Stimulated activated CD4-positive, alpha-beta T cell treated with anti-CD3 and anti-CD28 coated beads, Interleukin-1b, Interleukin-23, amount 100 ng/mL, for 4 hours (primary cell): ENCODE measurements at regions not wholly inside any gene's neighbourhood (a gene's known extent, or its start where the extent isn't known, plus 50 kb on each side); places are given as distances from the start of the nearest gene placed in this dataset.
"Not testable (repeated sequence)": the region's sequence is repeated elsewhere in the genome, so short reads cannot be mapped to it uniquely, and the experiment has no call there.

Experiments used
- DNase-seq, 2 donors: peaks; one replicate each; pipeline ENCODE4 v3.0.0-alpha.2; 2020; ENCODE audit warnings: low read depth in 2 of 2

DNA sequence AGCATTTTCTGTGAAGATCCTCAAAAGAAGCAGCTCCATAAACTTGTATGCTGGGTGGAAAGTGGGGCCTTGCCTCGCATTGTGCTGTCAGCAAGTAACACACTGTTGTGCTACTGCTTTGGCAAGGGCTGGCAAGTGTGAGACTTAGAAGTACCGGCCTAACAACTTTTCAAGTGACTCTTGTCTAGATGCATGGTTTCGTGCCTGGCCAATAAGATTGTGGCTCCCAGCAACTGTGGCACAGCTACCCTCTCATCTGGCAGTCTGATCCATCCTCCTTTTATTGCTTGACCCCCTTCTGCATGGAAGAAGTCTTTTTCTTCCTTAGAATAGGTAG lies 79.4 kb upstream of the VEPH1 start:
- no peak for DNase-seq

DNA sequence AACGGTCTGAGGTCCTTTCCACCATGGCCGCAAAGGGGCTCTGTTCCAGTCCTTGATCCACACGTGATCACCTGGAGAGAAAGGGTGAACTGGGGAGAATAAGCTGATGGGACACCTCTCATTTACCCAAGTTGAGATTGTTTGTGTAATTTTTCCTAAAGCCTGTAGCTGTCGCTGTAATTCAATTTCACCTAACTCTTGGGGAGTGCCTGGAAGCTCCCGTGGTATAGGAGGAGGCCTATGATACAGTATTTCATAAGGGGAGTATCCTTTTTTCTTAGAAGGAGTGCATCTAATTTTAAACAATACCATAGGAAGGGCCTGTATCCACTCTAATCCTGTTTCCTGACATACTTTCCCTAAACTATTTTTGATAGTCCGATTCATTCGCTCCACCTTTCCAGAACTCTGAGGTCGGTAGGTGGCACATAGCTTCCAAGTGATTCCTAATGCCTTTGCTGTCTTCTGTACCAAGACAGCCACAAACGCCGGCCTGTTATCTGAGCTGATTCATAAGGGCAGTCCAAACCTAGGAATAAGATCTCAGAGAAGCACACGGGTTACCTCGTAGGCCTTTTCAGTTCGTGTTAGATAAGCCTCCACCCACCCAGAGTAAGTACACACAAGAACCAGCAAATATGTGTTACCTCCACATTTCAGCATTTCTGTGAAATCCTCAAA lies 78.9 kb upstream of the VEPH1 start:
- DNase-seq, result not testable (repeated sequence)

DNA sequence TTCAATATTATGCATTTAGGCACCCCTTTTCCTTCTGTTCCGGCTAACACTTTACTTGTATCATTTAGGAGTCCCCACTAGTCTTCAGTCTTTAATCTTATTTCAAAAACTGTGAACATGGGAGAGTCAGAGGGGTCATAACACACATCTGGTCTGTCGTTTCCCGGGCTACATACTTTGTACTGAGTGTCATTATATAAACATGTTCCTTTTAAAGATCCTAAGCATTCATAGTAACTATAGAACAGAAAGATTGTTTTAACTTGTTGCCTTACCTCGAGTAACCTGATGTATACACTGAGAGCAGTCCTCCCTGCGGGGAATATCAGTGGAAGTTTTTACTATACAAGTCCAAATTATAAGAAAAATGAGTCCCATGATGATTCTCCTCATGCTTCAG lies 78.2 kb upstream of the VEPH1 start:
- DNase-seq, result no peak

DNA sequence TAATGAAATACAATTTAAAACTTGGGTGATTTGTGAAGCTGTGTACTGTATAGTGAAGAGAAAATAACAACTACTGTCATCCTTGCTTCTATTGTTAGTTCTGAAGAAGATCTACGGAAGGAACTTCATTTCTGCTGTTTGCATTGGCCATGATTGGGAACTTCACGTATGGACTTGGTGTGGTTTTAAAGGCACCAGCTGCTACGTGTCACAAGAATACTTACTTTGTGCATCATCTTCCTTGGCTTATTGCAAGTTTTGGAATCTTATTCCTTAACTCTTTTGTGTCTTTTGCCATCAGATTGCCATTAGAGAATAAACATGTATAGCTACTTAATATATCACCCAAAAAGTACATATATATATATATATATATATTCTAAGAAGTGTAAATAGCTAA lies 75.0 kb upstream of the VEPH1 start:
- no peak for DNase-seq

DNA sequence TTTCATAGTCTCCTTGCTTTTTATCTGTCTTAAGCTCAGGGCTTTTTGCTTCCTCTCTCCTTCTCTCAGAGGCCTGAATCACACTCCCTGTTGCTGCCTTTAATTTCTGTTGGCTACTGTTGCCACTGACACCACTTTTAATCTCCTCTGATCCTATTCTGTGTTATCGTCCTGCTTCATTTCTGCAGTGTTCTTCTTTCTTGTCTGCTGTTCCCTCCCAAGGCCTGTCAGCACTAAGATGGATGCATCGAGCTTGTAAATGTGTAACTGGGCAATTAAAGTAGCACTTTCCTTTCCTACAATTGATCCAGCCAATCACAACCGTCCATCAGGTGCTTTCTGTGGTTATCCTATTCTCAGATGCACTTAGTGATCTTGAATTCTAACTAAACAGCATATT lies 71.3 kb upstream of the VEPH1 start:
- no peak for DNase-seq

DNA sequence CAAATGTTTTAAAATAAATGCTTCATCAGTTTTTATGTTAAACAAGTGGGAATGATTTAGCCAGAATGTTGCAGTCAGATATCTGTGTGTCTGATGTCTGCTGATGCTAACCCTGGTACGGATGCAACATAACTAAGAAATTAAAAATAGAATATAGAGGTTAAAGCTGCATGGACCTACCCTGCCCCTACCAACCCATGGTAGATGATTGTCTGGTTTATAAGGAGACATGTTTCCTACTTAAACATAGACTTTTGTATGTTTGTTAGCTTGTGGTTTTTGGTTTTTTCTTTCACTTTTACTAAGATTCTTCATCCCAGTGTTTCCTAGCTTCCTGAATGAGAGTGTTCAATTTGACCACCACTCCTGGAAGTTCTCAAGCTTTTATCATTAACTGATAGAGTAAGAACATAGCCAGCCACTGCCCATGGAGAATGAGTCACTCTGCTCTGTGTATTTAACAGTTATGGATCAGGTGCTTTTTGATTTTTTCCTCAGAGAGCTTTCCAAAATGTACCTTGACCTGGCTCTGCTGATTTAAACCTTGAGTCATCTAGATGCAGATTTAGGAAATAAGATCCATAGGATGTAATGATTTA lies 70.7 kb upstream of the VEPH1 start:
- no peak for DNase-seq

DNA sequence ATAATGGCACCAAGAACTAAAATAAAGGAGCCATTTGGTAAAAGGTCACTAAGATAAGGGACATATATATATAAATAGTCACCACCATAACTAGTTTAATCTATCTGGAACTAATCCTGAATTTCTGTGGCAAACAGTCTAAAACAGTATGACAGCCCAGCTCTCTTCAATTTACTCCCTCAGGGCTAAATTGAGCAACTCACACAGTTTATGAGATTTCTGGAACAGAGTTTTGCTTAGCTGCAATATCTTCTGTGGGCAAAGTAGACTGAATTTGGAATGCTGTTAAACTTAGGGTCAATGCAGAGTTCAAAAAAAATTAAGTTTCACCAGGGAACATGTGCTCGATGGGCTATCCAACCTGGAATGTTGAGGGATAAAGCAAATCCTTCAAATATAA lies 70.1 kb upstream of the VEPH1 start:
- no peak for DNase-seq

DNA sequence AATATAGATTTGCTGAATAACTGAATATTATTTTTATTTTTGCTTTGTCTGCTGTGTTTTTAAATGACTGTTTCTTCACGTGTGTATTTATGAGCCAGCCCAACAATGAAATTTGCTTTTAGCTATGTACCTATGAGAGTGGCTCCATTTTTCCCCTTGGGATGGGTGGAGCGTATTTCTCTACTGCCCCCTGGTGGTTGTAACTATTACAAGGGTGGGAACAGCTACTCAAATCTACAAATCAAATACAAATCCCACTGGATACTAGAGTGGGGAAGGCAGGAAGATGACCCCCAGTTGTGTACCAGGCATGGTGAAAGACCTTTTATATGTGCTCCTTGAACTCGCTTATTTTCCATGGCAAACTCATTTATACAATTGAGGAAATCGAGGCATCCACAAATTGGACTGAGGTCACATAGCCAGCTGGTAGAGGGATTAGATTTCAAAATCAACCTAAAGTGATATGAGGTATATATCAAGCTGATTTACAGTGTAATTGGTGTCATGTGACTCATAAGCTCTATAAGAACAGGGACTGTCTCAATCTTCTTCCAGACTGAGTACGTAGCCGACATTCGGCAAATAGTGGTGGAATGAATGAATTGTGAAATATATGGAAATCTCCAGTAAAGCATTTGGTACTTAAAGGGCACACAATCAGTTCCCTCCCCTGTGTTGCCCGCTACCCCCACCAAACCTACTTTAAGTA lies 69.5 kb upstream of the VEPH1 start:
- no peak for DNase-seq

DNA sequence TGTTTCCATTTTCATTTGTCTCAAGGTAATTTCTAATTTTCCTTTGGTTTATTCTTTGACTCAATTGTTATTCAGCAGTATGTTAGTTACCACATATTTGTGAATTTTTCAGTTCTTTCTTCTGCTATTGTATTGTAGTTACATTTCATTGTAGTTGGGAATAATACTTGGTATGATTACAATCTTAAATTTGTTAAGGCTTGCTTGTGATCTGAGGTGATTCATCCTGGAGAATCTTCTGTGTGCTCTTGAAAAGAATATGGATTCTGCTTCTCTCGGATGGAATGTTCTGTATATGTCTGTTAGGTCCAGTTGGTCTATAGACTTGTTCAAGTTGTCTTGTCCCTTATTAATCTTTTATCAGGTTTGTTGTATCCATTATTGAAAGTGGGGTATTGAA lies 63.4 kb upstream of the VEPH1 start:
- DNase-seq, result no peak

DNA sequence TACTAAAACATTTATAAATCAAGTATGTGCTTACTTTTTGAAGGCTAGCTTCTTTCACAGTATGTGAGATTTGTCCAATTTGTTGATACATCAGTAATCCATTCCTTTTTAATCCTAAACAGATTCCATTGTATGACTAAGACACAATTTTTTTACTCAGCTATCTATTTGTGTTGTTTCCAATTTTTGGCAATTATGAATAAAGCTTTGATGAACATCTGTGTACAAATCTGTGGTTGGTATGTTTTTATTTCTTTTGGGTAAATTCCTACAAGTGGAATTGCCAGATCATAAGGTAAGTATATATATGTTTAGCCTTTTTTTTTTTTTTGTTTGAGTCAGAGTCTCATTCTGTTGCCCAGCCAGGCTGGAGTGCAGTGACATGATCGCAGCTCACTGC lies 56.2 kb upstream of the VEPH1 start:
- no peak for DNase-seq
